Activated naive CD8-positive, alpha-beta T cell treated with anti-CD3 and anti-CD28 coated beads, Interleukin-2, amount 50 U/mL, for 24 hours (primary cell): ENCODE measurements at regions not wholly inside any gene's neighbourhood (a gene's known extent, or its start where the extent isn't known, plus 50 kb on each side); places are given as distances from the start of the nearest gene placed in this dataset.
A peak's percentile ranks its signal among the peaks of the same experiment; 100 is the strongest.
"Not testable (repeated sequence)": the region's sequence is repeated elsewhere in the genome, so short reads cannot be mapped to it uniquely, and the experiment has no call there.

Experiments used
- ATAC-seq: fragments of 150-1000 bp; cut with Tn5 transposase; one replicate; pipeline ENCODE4 v1.10.0; 2021
- DNase-seq: peaks from one replicate; pipeline ENCODE4 v3.0.0; 2021
- H3K27ac Mint-ChIP-seq: one replicate; pipeline ENCODE4 v1.8.0; 2021; ENCODE audit warnings: mild to moderate bottlenecking, mixed read lengths
- H3K27me3 Mint-ChIP-seq: one replicate; pipeline ENCODE4 v1.8.0; 2021; ENCODE audit warnings: mixed read lengths
- H3K36me3 Mint-ChIP-seq: one replicate; pipeline ENCODE4 v1.8.0; 2021; ENCODE audit warnings: low read depth, mixed read lengths
- H3K4me1 Mint-ChIP-seq: one replicate; pipeline ENCODE4 v1.8.0; 2021; ENCODE audit warnings: mixed read lengths
- H3K4me3 Mint-ChIP-seq: one replicate; pipeline ENCODE4 v1.8.0; 2021; ENCODE audit warnings: mild to moderate bottlenecking, moderate library complexity, mixed read lengths
- H3K9me3 Mint-ChIP-seq: one replicate; pipeline ENCODE4 v1.8.0; 2021; ENCODE audit warnings: mixed read lengths

- DNase-seq (no peak), ATAC-seq (no peak)
- no peaks in the 10 kb centered on the region for H3K36me3 Mint-ChIP-seq
- peaks cover 4% of the 10 kb centered on the region for H3K9me3 Mint-ChIP-seq
- no peaks in the 10 kb centered on the region for H3K4me1 Mint-ChIP-seq
- H3K27ac Mint-ChIP-seq: no peak overlapping the region
- H3K27me3 Mint-ChIP-seq: no peaks in the 10 kb centered on the region
- H3K4me3 Mint-ChIP-seq: no peak overlapping the region
Measured at GRCh38 chr7:89559596-89559995, 594.7 kb upstream of the STEAP1 start.

- Mint-ChIP-seq H3K27ac (no peak overlapping the region), H3K36me3 (no peaks in the 10 kb centered on the region), H3K27me3 (no peaks in the 10 kb centered on the region), H3K4me3 (no peak overlapping the region), H3K9me3 (peaks cover 13% of the 10 kb centered on the region), H3K4me1 (no peaks in the 10 kb centered on the region)
- no peak for DNase-seq
- no peak for ATAC-seq
Measured at GRCh38 chr7:89563597-89563996, 590.7 kb upstream of the STEAP1 start.

DNA sequence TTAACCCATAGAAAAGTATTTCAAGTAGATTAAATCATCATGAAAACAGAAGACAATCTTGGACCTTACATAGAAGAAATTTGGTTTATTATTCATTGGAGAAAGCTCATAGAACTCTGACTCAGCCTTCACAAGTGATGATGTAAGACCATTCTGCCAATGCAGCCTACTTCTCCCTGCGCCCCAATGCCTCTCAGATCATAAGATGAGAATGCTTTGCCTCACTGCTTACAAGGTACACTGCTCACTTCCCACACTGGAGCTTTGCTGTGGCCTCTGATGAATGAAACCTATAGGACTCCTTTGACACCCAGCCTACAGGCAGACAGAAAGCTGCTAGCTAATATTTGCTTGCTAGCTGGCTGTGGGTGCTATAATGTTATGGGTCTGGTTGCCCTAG lies 569.4 kb upstream of the STEAP1 start:
- peaks cover 20% of the 10 kb centered on the region for H3K9me3 Mint-ChIP-seq
- ATAC-seq: no peak
- no peak for DNase-seq

DNA sequence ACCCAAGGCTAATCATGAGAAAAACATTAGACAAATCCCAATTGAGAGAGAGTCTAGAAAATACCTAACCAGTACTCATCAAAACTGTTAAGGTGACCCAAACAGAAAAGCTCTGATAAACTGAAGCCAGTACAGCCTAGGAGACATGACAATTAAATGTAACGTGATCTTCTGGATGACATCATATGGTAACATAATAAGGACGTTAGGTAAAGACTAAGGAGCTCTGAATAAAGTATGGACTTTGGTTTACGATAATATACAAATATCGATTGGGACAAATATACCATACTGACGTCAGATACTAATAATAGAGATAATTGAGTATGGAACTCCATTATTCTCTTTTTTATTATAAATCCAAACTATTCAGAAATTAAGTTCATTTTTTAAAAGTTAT lies 561.1 kb upstream of the STEAP1 start:
- ATAC-seq: no peak
- H3K9me3 Mint-ChIP-seq: peaks cover 3% of the 10 kb centered on the region

More for the DNA sequence above, 569.4 kb upstream of the STEAP1 start:
- H3K27ac Mint-ChIP-seq: no peak overlapping the region
- H3K4me1 Mint-ChIP-seq: no peaks in the 10 kb centered on the region
- H3K27me3 Mint-ChIP-seq: no peaks in the 10 kb centered on the region
- H3K36me3 Mint-ChIP-seq: no peaks in the 10 kb centered on the region
- H3K4me3 Mint-ChIP-seq: no peak overlapping the region

DNA sequence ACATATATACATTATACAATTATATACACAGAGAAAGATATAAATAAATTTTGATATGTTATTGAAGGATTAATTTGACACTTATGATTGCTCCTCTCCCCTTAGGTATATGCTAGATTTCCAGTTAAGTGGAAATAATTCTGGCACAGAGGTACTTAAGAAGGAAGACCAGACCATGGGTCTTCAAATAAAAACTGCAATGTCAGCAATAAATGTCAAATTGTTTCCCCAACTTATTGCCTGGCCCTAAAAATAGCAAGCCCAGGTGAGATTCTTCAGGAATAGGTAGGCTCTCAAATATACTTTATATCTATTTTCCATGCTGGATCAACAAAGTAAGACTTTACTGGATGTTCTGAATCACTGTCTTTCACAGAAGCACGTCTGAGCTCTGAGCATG lies 551.3 kb upstream of the STEAP1 start:
- Mint-ChIP-seq H3K9me3 (peaks cover 20% of the 10 kb centered on the region), H3K4me1 (peaks cover 33% of the 10 kb centered on the region), H3K27me3 (no peaks in the 10 kb centered on the region), H3K36me3 (peaks cover 4% of the 10 kb centered on the region), H3K27ac (no peak overlapping the region), H3K4me3 (no peak overlapping the region)
- ATAC-seq (no peak), DNase-seq (no peak)

More for the DNA sequence above, 561.1 kb upstream of the STEAP1 start:
- Mint-ChIP-seq H3K4me1 (no peaks in the 10 kb centered on the region), H3K27ac (no peak overlapping the region), H3K27me3 (no peaks in the 10 kb centered on the region), H3K36me3 (no peaks in the 10 kb centered on the region), H3K4me3 (no peak overlapping the region)
- no peak for DNase-seq

DNA sequence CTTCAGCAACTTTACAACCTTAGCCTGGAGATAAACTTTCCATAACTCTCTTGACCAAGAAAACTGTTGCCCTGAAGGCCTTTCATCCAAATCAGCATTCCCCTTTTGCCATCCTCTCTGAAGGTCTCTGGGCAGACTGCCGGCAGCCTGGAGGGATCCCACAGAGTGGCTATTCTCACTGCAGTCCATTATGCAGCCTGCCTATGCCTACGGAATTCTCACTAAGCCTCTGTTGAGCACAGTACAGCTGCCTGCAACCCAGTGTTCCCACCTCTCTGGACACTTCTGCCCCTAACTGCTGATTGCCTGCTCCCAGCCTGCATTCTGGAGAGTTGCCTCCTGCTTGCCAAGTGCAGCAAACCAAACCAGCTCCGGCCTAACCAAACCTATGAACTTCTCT lies 548.9 kb upstream of the STEAP1 start:
- Mint-ChIP-seq H3K4me1 (peaks cover 52% of the 10 kb centered on the region), H3K9me3 (peaks cover 15% of the 10 kb centered on the region), H3K4me3 (no peak overlapping the region), H3K36me3 (peaks cover 4% of the 10 kb centered on the region), H3K27me3 (no peaks in the 10 kb centered on the region), H3K27ac (no peak overlapping the region)
- DNase-seq (no peak), ATAC-seq (no peak)

- Mint-ChIP-seq H3K27ac (peak overlapping the region; percentile 41), H3K36me3 (no peaks in the 10 kb centered on the region), H3K27me3 (no peaks in the 10 kb centered on the region), H3K4me1 (peaks cover 53% of the 10 kb centered on the region), H3K9me3 (peaks cover 7% of the 10 kb centered on the region), H3K4me3 (peak overlapping the region; percentile 29)
- ATAC-seq (peak; percentile 61), DNase-seq (no peak)
Measured at GRCh38 chr7:89606511-89606910, 547.8 kb upstream of the STEAP1 start.

DNA sequence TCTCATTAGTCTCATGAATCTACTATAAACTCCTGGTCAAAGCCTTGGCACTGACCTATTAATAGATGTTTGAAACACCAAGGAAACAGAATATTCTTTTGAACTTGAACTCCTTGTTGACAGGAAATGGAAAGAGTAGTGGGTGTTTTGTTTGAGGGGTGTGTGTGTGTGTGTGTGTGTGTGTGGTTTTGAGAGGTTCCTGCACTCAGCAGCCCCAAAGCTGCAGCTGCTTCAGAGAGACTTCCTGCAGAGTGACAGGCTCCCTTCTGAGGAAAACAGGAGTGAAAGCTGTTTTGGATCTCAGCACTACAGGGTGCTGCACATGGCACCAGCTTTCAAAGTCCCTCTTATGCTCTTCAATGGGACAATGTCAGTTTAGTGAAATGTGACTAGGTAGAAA lies 546.5 kb upstream of the STEAP1 start:
- Mint-ChIP-seq H3K27me3 (no peaks in the 10 kb centered on the region), H3K4me1 (peaks cover 53% of the 10 kb centered on the region), H3K27ac (peak overlapping the region; percentile 53), H3K4me3 (no peak overlapping the region), H3K9me3 (no peaks in the 10 kb centered on the region), H3K36me3 (no peaks in the 10 kb centered on the region)
- DNase-seq (peak; percentile 13), ATAC-seq (peak; percentile 72)

GRCh38 chr7:89616829-89617228 lies 537.4 kb upstream of the STEAP1 start:
- ATAC-seq, H3K4me3 Mint-ChIP-seq, DNase-seq, H3K27ac Mint-ChIP-seq, H3K36me3 Mint-ChIP-seq, H3K9me3 Mint-ChIP-seq, H3K4me1 Mint-ChIP-seq, H3K27me3 Mint-ChIP-seq: not testable (repeated sequence)

DNA sequence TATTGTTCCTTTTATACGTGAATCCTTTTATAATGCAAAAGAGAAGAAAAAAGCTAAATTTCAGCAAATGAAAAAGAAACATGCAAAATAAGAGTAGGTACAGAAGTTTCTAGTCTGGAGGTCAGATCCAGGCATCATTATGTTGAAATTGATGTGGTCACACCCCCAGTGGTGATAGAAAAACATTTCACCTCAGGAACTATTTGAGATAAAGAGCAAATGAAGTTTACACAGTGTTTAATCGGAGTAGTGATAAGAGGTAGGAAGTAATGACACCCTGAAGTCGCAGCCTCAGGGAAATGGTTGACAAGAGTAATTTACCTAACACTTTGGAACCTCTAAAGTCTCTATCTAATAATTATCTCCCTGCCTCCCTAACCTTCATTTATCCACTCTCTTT lies 536.0 kb upstream of the STEAP1 start:
- Mint-ChIP-seq H3K27me3 (no peaks in the 10 kb centered on the region), H3K9me3 (no peaks in the 10 kb centered on the region), H3K4me3 (no peak overlapping the region), H3K36me3 (no peaks in the 10 kb centered on the region), H3K27ac (no peak overlapping the region), H3K4me1 (peaks cover 13% of the 10 kb centered on the region)
- ATAC-seq (no peak), DNase-seq (no peak)

DNA sequence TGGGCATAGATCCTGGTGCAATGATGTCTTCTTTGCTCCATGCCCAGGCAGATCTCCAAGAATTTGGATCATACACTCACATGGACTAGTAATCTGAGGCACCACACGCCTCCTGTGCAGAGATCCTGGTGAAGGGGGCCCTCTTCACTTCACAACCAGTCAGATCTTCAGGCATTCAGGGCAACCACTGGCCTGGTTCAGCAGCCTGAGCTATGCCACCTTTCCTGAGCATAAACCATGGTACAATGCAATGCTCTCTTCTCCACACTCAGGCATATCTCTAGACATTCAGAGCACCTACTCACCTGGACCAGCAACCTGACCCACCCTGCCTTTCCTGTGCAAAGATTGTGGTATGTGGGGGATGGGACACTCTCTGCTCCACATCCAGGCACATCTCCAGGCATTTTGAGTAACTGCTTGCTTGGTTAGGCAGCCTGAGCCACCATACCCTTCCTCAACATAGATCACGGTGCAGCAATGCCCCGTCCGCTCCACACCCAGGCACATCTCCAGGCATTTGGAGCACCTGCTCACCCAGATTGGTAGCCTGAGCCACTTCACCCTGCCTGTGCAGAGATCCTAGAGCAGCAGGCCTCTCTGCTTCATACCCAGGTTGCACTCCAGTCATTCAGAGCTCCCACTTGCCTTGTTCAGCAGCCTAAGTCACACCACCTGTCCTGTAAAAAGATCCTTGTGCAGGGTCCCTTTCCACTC lies 532.2 kb upstream of the STEAP1 start:
- no peaks in the 10 kb centered on the region for H3K9me3 Mint-ChIP-seq
- DNase-seq (no peak), ATAC-seq (no peak)
- peaks cover 17% of the 10 kb centered on the region for H3K4me1 Mint-ChIP-seq
- H3K4me3 Mint-ChIP-seq: no peak overlapping the region
- no peaks in the 10 kb centered on the region for H3K27me3 Mint-ChIP-seq
- no peak overlapping the region for H3K27ac Mint-ChIP-seq
- H3K36me3 Mint-ChIP-seq: no peaks in the 10 kb centered on the region

GRCh38 chr7:89623018-89623672 lies 531.1 kb upstream of the STEAP1 start:
- ATAC-seq: peak; percentile 73
- Mint-ChIP-seq H3K36me3 (no peaks in the 10 kb centered on the region), H3K4me1 (peaks cover 17% of the 10 kb centered on the region), H3K4me3 (no peak overlapping the region), H3K27me3 (peaks cover 2% of the 10 kb centered on the region), H3K27ac (no peak overlapping the region), H3K9me3 (no peaks in the 10 kb centered on the region)
- DNase-seq: peak; percentile 23

DNA sequence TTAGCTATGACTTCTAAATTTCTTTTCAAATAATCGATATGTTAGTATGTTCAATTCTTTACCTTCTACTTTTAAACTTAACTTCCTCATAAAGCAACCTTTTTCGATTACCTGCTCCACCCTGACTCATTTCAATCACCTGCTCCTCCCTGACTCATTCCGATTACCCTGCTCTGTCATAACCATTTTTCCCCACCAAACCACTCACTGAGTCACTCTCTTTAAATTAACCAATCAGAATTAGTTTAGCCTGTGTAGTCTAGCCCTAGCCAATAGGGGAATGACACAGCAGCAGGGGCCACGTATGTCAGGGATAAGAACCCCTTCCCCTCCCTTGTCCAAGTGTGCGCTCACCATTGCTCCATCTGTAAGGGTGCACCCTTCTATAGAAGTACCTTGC lies 530.1 kb upstream of the STEAP1 start:
- H3K27me3 Mint-ChIP-seq, ATAC-seq, H3K4me3 Mint-ChIP-seq, DNase-seq, H3K27ac Mint-ChIP-seq, H3K36me3 Mint-ChIP-seq, H3K9me3 Mint-ChIP-seq: not testable (repeated sequence)
- peaks cover 17% of the 10 kb centered on the region for H3K4me1 Mint-ChIP-seq

DNA sequence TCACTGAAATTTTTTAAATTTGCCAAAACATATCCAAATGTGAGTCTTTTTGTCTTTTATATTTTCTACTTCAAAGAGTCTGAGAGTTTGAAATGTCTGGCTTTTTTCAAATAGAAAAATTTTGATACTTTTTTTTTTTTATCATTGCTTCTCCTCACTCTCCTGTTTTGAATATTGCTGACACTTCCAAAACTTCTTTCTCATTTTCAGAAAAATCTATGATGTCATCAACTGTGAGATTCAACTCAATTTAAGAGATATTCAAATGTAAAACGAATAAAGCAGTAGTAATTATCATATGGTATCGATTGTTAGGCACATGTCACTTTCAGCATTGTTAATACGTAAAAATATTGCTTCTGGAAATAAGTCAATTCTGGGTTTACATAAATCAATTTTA lies 505.8 kb upstream of the STEAP1 start:
- ATAC-seq: no peak
- H3K27me3 Mint-ChIP-seq: no peaks in the 10 kb centered on the region
- H3K4me3 Mint-ChIP-seq: no peak overlapping the region
- H3K9me3 Mint-ChIP-seq: no peaks in the 10 kb centered on the region
- H3K36me3 Mint-ChIP-seq: no peaks in the 10 kb centered on the region
- no peak overlapping the region for H3K27ac Mint-ChIP-seq
- no peaks in the 10 kb centered on the region for H3K4me1 Mint-ChIP-seq
- no peak for DNase-seq

DNA sequence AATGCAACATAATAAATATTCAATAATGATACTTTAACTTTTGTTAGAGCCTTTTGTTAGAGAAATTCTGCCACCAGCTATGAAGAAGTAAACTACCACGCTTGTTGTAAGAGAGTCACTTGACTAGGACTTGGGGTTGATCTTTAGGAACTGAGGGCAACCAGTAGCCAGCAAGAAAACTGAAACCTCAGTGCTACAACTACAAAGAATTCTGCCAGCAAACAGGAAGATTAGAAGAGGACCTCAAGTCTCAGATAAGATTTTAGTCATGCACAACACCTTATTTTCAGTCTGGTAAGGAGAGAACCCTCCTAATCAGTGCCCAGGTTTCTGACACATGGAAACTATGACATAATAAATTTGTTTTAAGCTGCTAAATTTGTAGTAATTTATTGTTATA lies 498.3 kb upstream of the STEAP1 start:
- ATAC-seq: no peak
- H3K9me3 Mint-ChIP-seq: no peaks in the 10 kb centered on the region

More for the DNA sequence above, 498.3 kb upstream of the STEAP1 start:
- H3K36me3 Mint-ChIP-seq: no peaks in the 10 kb centered on the region
- no peaks in the 10 kb centered on the region for H3K27me3 Mint-ChIP-seq
- H3K4me1 Mint-ChIP-seq: no peaks in the 10 kb centered on the region
- no peak overlapping the region for H3K4me3 Mint-ChIP-seq
- no peak overlapping the region for H3K27ac Mint-ChIP-seq
- no peak for DNase-seq
